ENCODE measurements at regions not wholly inside any gene's neighbourhood (a gene's known extent, or its start where the extent isn't known, plus 50 kb on each side); places are given as distances from the start of the nearest gene placed in this dataset.

- no peak for TF ChIP-seq CTCF (IDR thresholded peaks at IDR 0.05)
- TF ChIP-seq MXI1 (IDR thresholded peaks at IDR 0.05; ENCODE audit: low read depth, low read length): no peak
- TF ChIP-seq POLR2AphosphoS5 (IDR thresholded peaks at IDR 0.05; ENCODE audit: low read depth, low read length): no peak
- TF ChIP-seq FOXM1 (IDR thresholded peaks at IDR 0.05; ENCODE audit: low read depth): no peak
- TF ChIP-seq SIN3A (IDR thresholded peaks at IDR 0.05; ENCODE audit: borderline replicate concordance, low read depth, low read length): no peak
- TF ChIP-seq RCOR1 (IDR thresholded peaks at IDR 0.05; ENCODE audit: low read length): no peak
These were observed 143.7 kb downstream of the TM2D1 start for GRCh38 chr1:61581251-61581650.
